ENCODE measurements at regions not wholly inside any gene's neighbourhood (a gene's known extent, or its start where the extent isn't known, plus 50 kb on each side); places are given as distances from the start of the nearest gene placed in this dataset.

GRCh38 chr11:32310214-32310601 lies 125.1 kb downstream of the WT1 start:
- TF ChIP-seq, protein P1, sequence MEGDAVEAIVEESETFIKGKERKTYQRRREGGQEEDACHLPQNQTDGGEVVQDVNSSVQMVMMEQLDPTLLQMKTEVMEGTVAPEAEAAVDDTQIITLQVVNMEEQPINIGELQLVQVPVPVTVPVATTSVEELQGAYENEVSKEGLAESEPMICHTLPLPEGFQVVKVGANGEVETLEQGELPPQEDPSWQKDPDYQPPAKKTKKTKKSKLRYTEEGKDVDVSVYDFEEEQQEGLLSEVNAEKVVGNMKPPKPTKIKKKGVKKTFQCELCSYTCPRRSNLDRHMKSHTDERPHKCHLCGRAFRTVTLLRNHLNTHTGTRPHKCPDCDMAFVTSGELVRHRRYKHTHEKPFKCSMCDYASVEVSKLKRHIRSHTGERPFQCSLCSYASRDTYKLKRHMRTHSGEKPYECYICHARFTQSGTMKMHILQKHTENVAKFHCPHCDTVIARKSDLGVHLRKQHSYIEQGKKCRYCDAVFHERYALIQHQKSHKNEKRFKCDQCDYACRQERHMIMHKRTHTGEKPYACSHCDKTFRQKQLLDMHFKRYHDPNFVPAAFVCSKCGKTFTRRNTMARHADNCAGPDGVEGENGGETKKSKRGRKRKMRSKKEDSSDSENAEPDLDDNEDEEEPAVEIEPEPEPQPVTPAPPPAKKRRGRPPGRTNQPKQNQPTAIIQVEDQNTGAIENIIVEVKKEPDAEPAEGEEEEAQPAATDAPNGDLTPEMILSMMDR (conservative IDR thresholded peaks at IDR 0.05; ENCODE audit: low read depth, low read length): no peak
- no peak for TF ChIP-seq EZH2 (IDR thresholded peaks at IDR 0.05; ENCODE audit: borderline replicate concordance, low read depth, low read length, poor library complexity, severe bottlenecking)
